ENCODE measurements at regions not wholly inside any gene's neighbourhood (a gene's known extent, or its start where the extent isn't known, plus 50 kb on each side); places are given as distances from the start of the nearest gene placed in this dataset.

DNA sequence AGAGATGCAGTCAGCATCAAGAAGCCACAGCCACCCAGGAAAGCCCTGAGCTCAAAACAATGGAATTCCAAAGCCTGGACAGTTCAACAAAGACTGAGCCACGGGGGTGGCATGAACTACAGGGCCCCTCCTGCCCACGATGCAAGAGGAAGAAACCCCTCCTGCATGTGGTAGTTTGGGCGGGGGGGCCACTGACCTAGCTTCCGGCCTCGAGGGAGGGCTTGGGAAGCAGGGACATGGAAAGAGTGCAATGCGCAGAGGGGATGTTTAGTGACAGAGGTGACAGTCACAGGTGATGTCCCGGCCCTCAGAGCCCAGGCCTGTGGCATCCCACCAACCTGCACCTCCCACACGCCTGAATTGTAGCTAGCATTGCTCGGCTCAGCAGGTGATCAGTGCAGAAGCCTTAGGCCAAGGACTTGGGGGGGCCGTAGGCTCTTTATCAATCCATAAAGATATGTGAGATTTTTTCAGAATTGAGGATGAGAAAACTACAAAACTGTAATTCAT is 318.8 kb downstream of the TEX29 start:
- Mint-ChIP-seq H3K27ac (no peak overlapping the region), H3K9me3 (ENCODE audit: low read depth) (no peaks in the 10 kb centered on the region), H3K36me3 (no peaks in the 10 kb centered on the region), H3K27me3 (no peaks in the 10 kb centered on the region), H3K4me3 (no peak overlapping the region), H3K4me1 (ENCODE audit: low read depth) (no peaks in the 10 kb centered on the region)

DNA sequence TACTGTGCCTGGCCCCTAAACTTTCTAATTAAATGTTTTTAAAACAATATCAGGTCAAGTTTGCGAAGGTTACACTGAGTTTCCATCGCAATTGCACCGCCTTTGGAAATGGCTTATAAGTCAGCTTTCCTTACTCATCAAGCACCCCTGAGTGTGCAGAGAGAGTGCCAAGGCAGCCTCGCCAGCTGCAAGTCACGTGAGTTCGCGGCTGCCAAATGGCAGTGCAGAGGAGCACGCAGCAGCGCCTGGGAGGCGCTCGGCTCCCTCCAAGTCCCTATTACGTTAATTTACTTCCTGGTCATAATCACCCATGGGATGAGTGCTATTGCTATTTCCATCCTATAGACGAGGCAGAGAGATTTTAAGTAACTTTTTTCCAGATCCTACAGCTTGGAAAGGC is 319.6 kb downstream of the TEX29 start:
- H3K27me3 Mint-ChIP-seq, result no peaks in the 10 kb centered on the region

DNA sequence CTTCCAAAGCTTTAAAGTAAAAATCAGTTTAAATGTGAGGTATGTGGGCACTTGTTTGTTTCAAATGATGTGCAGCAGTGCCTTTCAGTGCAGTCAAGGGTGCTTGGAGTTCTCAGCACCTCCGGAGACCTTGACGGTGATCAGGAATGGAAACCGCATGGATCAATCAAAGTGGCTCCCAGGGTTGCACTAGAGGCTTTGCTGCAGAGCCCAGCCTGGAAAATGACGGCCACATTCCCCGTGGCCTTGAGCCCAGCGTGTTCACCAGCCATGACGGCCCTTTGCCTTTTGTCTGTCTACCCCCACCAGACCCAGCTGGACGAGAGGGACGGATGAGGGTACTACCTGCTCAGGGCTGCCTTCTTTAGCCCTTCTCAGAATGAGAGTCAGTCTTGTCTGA is 320.0 kb downstream of the TEX29 start:
- Mint-ChIP-seq H3K4me1 (ENCODE audit: low read depth) (no peaks in the 10 kb centered on the region), H3K36me3 (no peaks in the 10 kb centered on the region), H3K4me3 (no peak overlapping the region), H3K9me3 (ENCODE audit: low read depth) (no peaks in the 10 kb centered on the region), H3K27me3 (no peaks in the 10 kb centered on the region), H3K27ac (no peak overlapping the region)

More for the DNA sequence above, 319.6 kb downstream of the TEX29 start:
- no peak overlapping the region for H3K4me3 Mint-ChIP-seq
- no peaks in the 10 kb centered on the region for H3K4me1 Mint-ChIP-seq (ENCODE audit: low read depth)
- no peak overlapping the region for H3K27ac Mint-ChIP-seq
- no peaks in the 10 kb centered on the region for H3K9me3 Mint-ChIP-seq (ENCODE audit: low read depth)
- no peaks in the 10 kb centered on the region for H3K36me3 Mint-ChIP-seq

DNA sequence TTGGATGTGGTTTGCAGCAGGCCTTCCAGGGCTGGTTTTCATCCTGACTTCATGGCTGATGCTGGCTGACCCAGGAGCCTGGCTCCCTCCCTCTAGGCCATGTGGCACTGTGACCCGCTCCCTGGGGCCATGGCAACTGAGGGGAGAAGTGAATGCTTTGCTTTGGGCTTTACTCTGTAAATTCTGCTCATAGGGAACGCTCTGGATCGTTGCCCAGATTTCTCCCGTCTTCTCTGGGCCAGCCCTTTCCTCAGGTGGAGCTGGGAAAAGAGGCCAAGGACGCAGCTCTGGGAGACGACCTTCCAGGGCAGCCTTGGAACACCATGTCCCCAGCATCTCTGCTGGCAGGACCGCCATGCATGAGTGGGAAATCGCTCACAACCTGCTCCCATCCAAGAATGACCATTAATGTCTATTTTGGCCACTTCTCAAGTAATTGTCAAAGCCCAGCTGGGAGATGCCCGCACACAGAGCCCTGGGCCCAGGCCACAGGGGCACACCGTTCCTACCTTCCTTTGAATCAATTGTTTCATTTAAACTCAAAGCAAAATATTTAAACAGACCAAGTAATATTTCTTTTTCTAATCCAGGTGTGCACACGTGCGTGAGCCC is 321.8 kb downstream of the TEX29 start:
- no peaks in the 10 kb centered on the region for H3K4me1 Mint-ChIP-seq (ENCODE audit: low read depth)
- H3K27me3 Mint-ChIP-seq, result no peaks in the 10 kb centered on the region

DNA sequence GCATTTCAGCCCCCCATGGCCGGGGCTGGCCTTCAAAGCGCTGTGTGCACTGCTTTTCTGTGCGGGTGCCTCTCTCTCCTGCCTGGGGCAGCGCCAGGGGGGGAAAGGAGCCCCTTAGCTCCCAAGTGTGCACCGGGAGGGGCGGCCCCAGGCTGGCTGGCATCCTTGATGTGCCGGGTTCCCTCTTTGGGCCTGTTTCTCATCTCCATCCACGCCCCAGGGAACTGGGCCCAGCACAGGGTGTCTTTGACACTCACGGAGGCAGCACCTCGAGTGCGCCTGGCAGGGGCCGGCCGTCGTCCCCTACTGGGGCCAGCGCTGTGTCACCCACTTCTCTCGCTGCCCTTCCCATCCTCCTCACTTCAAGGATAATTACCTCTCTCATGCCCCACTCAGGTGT is 324.3 kb downstream of the TEX29 start:
- no peaks in the 10 kb centered on the region for H3K4me1 Mint-ChIP-seq (ENCODE audit: low read depth)
- H3K9me3 Mint-ChIP-seq (ENCODE audit: low read depth), result no peaks in the 10 kb centered on the region
- no peak overlapping the region for H3K4me3 Mint-ChIP-seq
- no peak overlapping the region for H3K27ac Mint-ChIP-seq
- H3K27me3 Mint-ChIP-seq, result no peaks in the 10 kb centered on the region
- no peaks in the 10 kb centered on the region for H3K36me3 Mint-ChIP-seq

More for the DNA sequence above, 321.8 kb downstream of the TEX29 start:
- H3K9me3 Mint-ChIP-seq (ENCODE audit: low read depth), result no peaks in the 10 kb centered on the region
- no peak overlapping the region for H3K27ac Mint-ChIP-seq
- H3K36me3 Mint-ChIP-seq, result no peaks in the 10 kb centered on the region
- no peak overlapping the region for H3K4me3 Mint-ChIP-seq

DNA sequence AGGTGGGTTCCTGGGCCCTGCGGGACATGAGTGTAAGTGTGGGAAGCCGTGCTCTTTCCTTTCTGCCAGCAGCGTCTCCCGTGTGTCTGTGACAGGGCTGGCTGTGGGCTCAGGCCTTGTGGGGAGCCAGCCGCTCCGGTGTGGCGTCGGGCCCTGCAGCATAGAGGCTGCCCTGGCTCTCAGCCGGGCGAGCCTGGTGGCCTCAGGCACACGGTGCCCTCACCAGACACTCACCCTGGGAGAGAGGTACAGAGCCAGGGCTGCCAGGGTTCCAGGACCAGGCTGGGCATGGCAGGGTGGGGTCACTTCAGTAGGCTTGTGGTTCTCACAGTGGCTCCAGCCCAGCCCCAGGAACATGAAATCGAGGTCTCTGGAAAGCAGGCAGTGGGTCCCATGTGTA is 324.8 kb downstream of the TEX29 start:
- Mint-ChIP-seq H3K4me1 (ENCODE audit: low read depth) (no peaks in the 10 kb centered on the region), H3K9me3 (ENCODE audit: low read depth) (no peaks in the 10 kb centered on the region), H3K27ac (no peak overlapping the region), H3K4me3 (no peak overlapping the region), H3K27me3 (no peaks in the 10 kb centered on the region), H3K36me3 (no peaks in the 10 kb centered on the region)

DNA sequence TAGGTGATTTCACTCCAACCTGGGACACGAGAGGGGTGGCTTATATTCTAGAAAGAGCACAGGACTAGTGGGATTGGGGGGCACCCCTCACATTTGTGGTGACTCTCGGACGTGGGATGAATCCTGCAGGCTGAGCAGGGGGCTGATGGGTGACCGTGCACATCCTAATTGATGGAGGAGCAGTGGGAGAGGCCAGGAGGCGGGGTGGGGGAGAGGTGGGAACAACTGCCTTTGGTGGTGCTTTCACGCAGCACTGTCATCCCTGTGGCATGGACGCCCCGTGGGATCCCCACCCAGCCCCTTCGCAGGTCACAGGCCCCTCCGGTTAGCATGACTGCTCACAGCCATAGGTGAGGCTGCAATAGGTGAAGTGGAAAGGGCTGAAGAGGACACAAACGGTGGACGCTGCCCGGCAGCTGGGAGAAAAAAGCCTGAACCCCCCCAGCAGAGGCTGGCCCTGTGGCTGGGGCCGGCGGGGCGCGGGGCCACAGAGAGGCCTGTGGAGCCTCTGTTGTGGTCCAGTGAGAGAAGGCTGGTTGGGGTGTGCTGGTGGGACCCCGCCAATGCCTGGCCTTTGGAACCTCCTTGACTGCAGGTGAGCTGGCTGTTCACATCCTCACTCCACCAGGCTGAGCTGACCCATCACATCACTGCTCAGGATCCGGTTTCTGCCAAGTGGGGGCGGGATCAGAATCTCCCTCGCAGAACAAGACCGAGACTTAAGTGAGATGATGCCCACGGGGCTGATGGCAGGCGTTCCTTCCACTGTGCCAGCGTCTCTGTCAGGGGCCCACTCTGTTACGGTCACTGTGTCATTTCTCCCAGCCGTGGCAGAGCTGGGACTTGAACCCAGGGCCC is 325.4 kb downstream of the TEX29 start:
- no peak overlapping the region for H3K4me3 Mint-ChIP-seq

DNA sequence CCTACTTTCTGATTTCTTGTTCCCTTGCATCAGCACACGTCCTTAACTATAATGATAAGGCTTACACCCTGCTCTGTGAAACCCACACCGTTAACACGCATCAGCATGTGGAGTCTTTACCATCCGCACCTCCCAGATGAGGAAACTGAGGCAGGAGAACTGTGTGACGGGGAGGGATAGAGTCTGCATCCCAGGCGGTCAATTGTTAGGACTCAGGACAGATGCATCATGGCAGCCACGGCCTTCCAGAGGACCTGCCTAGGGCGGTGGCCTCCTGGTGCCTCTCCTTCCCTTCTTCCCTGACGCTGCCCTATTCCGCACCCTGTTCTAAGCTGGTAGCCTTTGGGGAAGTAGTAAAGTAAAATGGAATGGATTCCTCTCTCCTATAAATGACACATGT is 326.0 kb downstream of the TEX29 start:
- no peak overlapping the region for H3K4me3 Mint-ChIP-seq
- no peaks in the 10 kb centered on the region for H3K9me3 Mint-ChIP-seq (ENCODE audit: low read depth)
- H3K27ac Mint-ChIP-seq, result no peak overlapping the region
- no peaks in the 10 kb centered on the region for H3K36me3 Mint-ChIP-seq
- no peaks in the 10 kb centered on the region for H3K27me3 Mint-ChIP-seq
- no peaks in the 10 kb centered on the region for H3K4me1 Mint-ChIP-seq (ENCODE audit: low read depth)

More for the DNA sequence above, 325.4 kb downstream of the TEX29 start:
- no peaks in the 10 kb centered on the region for H3K36me3 Mint-ChIP-seq
- H3K9me3 Mint-ChIP-seq (ENCODE audit: low read depth), result no peaks in the 10 kb centered on the region
- H3K4me1 Mint-ChIP-seq (ENCODE audit: low read depth), result no peaks in the 10 kb centered on the region
- no peaks in the 10 kb centered on the region for H3K27me3 Mint-ChIP-seq
- H3K27ac Mint-ChIP-seq, result no peak overlapping the region

DNA sequence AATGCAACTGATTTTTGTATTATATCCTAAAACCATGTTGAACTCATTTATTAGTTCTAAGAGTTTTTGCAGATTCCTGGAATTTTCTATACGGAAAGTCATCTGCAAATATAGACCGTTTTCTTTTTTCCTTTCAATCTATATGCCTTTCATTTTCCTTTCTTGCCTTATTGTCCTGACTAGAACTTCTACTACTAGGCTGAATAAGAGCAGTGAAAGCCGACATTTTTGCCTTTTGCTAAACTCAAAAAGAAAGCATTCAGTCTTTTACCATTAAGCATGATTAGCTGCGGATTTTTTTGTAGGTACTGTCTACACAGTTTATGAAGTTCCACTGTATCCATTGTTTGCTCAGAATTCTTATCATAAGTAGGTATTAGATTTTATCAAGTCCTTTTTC is 328.4 kb downstream of the TEX29 start:
- no peaks in the 10 kb centered on the region for H3K9me3 Mint-ChIP-seq (ENCODE audit: low read depth)
- no peak overlapping the region for H3K27ac Mint-ChIP-seq
- no peaks in the 10 kb centered on the region for H3K4me1 Mint-ChIP-seq (ENCODE audit: low read depth)
- no peaks in the 10 kb centered on the region for H3K36me3 Mint-ChIP-seq
- H3K4me3 Mint-ChIP-seq, result no peak overlapping the region
- H3K27me3 Mint-ChIP-seq, result peaks cover 1% of the 10 kb centered on the region

DNA sequence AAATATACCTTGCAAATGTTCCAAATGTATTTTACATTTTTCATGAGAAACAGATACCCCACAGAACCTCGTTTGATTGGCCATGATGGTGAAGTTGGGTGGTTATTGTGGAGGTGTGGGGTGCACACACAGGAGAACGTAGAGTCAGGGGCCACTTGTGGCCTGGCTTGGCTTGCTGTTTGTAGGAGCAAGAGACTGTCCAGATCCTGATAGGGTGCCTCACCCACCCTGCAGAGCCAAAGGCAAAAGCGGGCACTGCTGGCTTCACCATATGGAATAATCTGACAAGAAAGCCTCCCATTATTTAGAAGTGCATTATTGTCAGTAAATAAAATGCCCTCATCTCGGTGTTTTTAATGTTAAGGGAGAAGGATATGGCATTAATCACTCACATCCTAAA is 330.2 kb downstream of the TEX29 start:
- Mint-ChIP-seq H3K27ac (no peak overlapping the region), H3K36me3 (no peaks in the 10 kb centered on the region), H3K4me1 (ENCODE audit: low read depth) (no peaks in the 10 kb centered on the region), H3K9me3 (ENCODE audit: low read depth) (no peaks in the 10 kb centered on the region), H3K27me3 (peaks cover 2% of the 10 kb centered on the region), H3K4me3 (no peak overlapping the region)

DNA sequence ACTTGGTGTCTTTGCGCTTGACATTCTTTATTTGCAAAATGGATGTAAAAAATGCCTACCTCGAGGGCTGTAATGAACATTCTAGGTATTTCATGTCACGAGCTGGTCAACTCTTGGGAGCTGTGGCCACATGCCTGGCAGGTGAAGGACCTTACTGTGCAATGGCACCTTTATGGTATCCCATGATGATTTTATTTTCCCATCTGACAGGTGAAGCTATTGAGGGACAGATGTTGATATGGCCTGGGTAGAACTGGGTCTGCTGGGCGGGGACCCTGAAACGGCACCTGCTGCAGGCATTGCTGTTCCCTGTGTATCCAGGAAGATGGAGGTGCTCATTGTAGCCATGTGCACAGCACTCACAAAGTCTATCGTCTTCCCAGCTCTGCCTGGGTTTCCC is 332.2 kb downstream of the TEX29 start:
- Mint-ChIP-seq H3K36me3 (no peaks in the 10 kb centered on the region), H3K9me3 (ENCODE audit: low read depth) (no peaks in the 10 kb centered on the region), H3K4me1 (ENCODE audit: low read depth) (no peaks in the 10 kb centered on the region), H3K4me3 (no peak overlapping the region), H3K27me3 (peaks cover 2% of the 10 kb centered on the region), H3K27ac (no peak overlapping the region)

DNA sequence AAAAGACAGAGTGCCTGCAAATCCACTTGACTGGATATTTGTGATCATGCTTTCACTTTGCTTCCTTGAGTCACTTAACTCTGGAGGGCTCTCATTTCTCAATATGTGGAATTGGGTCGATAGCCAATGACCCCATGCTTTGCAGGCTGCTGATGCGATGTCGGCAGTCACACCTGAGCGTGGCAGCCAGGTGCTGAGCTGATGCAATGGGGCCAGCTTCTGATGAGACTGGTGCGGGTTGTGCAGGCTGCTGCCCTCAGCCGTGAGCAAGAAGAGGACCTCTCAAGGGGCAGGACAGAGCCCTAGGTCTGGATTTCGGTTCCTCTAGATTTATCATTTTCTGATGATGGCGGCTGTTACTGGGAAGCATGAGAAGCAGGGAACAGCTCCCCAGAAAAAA is 334.1 kb downstream of the TEX29 start:
- no peaks in the 10 kb centered on the region for H3K4me1 Mint-ChIP-seq (ENCODE audit: low read depth)
- H3K27me3 Mint-ChIP-seq, result peaks cover 2% of the 10 kb centered on the region
- H3K4me3 Mint-ChIP-seq, result no peak overlapping the region
- no peak overlapping the region for H3K27ac Mint-ChIP-seq
- H3K9me3 Mint-ChIP-seq (ENCODE audit: low read depth), result no peaks in the 10 kb centered on the region
- H3K36me3 Mint-ChIP-seq, result no peaks in the 10 kb centered on the region

DNA sequence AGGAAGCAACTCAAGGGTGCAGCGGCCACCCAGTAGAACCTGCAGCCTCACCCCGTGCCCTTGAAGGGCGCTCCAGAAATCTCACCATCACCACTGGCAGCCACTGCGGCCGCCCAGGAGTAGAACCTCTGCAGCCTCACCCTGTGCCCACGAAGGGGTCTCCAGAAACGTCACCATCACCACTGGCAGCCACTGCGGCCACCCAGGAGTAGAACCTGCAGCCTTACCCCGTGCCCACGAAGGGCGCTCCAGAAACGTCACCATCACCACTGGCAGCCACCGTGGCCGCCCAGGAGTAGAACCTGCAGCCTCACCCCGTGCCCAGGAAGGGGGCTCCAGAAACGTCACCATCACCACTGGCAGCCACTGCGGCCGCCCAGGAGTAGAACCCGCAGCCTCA is 336.0 kb downstream of the TEX29 start:
- Mint-ChIP-seq H3K4me3 (no peak overlapping the region), H3K36me3 (no peaks in the 10 kb centered on the region), H3K9me3 (ENCODE audit: low read depth) (no peaks in the 10 kb centered on the region), H3K27ac (no peak overlapping the region), H3K27me3 (peaks cover 2% of the 10 kb centered on the region), H3K4me1 (ENCODE audit: low read depth) (no peaks in the 10 kb centered on the region)

DNA sequence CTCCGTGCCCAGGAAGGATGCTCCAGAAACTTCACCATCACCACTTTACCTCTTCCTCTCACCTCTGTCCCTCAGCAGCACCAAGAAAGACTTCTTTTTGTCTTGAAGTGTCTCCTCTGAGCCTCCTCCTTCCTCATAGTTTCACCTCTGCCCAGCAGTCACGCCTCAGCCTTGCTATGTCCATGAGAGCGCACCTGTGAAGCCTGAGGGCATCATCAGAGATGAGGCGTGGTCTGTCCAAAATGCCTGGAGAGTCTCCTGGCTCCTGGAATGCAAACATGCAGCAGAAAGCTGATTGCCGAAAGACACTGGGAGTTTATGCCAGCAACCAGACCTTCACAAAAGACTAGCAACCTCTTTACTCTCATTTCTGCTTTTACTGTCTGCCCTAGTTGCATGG is 336.6 kb downstream of the TEX29 start:
- Mint-ChIP-seq H3K4me3 (no peak overlapping the region), H3K36me3 (no peaks in the 10 kb centered on the region), H3K27me3 (peaks cover 1% of the 10 kb centered on the region), H3K4me1 (ENCODE audit: low read depth) (no peaks in the 10 kb centered on the region), H3K9me3 (ENCODE audit: low read depth) (no peaks in the 10 kb centered on the region), H3K27ac (no peak overlapping the region)

DNA sequence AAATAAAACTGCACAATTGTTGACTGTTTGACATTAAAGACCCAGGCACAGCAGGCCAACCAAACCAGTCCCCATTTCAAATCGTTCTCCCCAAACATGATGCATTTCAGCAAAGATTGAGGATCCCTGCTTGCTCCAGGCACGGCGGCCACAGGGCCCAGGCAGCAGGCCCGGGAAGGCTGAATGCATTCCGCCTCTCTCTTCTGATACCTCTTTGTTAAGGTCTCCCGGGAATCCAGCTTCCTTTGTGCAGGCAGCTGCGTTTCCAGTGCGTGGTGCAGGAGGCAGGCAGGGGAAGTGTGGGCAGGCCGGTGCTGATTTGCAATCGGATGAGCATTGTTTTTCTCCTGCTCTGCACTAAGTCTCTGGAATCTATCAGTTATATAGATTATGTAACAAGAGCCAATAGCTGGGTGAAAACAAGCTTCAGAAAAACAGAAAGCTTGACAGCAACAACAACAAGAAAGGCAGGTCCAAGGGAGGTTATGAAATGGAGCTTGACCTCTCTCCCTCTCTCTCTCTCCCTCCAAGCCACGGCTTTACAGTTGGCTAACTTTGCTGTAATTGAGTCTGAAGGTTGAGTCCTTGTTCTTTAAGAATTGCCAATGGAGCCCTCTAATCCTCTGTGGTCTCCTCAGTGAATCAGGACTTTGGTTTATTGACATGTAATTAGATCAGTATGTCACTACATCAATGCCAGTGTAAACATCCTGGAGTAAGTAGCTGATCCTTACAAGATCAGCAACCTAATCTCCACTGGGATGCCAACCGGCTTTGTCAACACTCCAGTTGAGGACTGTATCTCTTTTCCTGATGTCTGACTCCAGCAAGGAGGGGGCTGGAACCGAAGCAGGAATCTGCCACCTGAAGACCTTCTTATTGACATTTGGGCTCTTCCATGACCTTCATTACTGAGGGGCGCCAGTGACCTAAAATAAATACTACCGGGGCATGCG is 338.0 kb downstream of the TEX29 start:
- Mint-ChIP-seq H3K4me3 (no peak overlapping the region), H3K9me3 (ENCODE audit: low read depth) (no peaks in the 10 kb centered on the region), H3K36me3 (no peaks in the 10 kb centered on the region), H3K27me3 (peaks cover 1% of the 10 kb centered on the region), H3K27ac (no peak overlapping the region), H3K4me1 (ENCODE audit: low read depth) (no peaks in the 10 kb centered on the region)
